Nephron progenitor cell (in vitro differentiated cells): ENCODE measurements at regions not wholly inside any gene's neighbourhood (a gene's known extent, or its start where the extent isn't known, plus 50 kb on each side); places are given as distances from the start of the nearest gene placed in this dataset.

Source experiments
- DNase-seq: peaks from one replicate; pipeline ENCODE4 v3.0.0; 2021
- H3K27ac Mint-ChIP-seq: 2 replicates; pipeline ENCODE4 v1.8.0; 2021; ENCODE audit warnings: mild to moderate bottlenecking, moderate library complexity, mixed read lengths
- H3K27me3 Mint-ChIP-seq: 2 replicates; pipeline ENCODE4 v1.8.0; 2021; ENCODE audit warnings: mild to moderate bottlenecking, low read depth, mixed read lengths; ENCODE audit not compliant: poor library complexity
- H3K36me3 Mint-ChIP-seq: 2 replicates; pipeline ENCODE4 v1.8.0; 2021; ENCODE audit warnings: low read depth, mixed read lengths
- H3K4me1 Mint-ChIP-seq: 2 replicates; pipeline ENCODE4 v1.8.0; 2021; ENCODE audit warnings: mixed read lengths
- H3K4me3 Mint-ChIP-seq: 2 replicates; pipeline ENCODE4 v1.8.0; 2021; ENCODE audit warnings: mild to moderate bottlenecking, moderate library complexity, mixed read lengths
- H3K9me3 Mint-ChIP-seq: 2 replicates; pipeline ENCODE4 v1.8.0; 2021; ENCODE audit warnings: mild to moderate bottlenecking, moderate library complexity, mixed read lengths
- TF ChIP-seq, protein P1 (sequence below): fragments of 200-600 bp; sonication (generic); IDR thresholded peaks from 2 replicates; pipeline ENCODE4 v1.5.0; 2021; ENCODE audit warnings: antibody characterized with exemption

DNA sequence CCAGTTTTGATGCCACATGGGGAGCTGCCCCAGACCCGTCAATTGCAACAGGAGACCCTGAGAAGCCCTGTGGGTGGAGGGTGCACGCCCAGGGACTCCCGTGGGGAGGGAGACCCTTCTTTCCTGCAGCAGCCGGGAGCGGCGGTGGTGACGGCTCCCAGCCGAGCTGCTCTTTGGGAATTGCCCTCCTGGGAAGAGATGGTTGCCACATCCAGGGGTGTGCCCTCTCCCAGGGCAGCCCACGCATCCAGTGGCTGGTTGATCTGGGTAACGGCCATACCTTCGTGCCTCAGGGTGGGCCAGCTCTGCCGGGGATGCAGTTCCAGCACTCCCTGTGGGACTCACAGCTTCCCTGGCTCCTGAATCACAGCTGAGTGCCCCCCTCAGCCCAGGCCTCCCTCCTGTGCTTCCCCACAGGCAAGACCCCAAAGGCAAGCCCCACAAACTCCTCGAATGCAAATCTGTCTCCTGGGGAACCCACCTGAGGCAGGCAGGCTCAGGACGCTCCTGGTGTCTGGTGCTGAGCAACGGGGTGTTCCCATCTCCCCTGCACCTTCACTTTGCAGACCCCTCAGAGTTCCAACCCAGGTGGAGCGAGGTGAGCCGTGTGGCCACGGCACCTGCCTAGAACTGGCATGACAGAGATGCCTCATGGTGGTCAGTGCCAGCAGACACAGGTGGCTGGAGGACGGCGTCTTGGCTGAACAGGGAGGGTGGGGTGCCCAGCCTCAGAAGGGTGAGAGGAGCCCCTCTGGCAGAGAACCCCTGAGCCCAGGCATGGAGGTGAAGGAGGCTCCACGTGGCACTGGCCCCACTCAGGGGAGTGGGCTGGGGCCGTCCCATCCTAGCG lies 1027.4 kb downstream of the BRD1 start:
- no peaks in the 10 kb centered on the region for H3K36me3 Mint-ChIP-seq
- H3K4me1 Mint-ChIP-seq: peaks cover 50% of the 10 kb centered on the region
- no peak overlapping the region for H3K27ac Mint-ChIP-seq
- no peak for DNase-seq
- H3K4me3 Mint-ChIP-seq: no peak overlapping the region
- no peaks in the 10 kb centered on the region for H3K9me3 Mint-ChIP-seq
- peaks cover 8% of the 10 kb centered on the region for H3K27me3 Mint-ChIP-seq
- TF ChIP-seq, protein P1, sequence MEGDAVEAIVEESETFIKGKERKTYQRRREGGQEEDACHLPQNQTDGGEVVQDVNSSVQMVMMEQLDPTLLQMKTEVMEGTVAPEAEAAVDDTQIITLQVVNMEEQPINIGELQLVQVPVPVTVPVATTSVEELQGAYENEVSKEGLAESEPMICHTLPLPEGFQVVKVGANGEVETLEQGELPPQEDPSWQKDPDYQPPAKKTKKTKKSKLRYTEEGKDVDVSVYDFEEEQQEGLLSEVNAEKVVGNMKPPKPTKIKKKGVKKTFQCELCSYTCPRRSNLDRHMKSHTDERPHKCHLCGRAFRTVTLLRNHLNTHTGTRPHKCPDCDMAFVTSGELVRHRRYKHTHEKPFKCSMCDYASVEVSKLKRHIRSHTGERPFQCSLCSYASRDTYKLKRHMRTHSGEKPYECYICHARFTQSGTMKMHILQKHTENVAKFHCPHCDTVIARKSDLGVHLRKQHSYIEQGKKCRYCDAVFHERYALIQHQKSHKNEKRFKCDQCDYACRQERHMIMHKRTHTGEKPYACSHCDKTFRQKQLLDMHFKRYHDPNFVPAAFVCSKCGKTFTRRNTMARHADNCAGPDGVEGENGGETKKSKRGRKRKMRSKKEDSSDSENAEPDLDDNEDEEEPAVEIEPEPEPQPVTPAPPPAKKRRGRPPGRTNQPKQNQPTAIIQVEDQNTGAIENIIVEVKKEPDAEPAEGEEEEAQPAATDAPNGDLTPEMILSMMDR: no peak

DNA sequence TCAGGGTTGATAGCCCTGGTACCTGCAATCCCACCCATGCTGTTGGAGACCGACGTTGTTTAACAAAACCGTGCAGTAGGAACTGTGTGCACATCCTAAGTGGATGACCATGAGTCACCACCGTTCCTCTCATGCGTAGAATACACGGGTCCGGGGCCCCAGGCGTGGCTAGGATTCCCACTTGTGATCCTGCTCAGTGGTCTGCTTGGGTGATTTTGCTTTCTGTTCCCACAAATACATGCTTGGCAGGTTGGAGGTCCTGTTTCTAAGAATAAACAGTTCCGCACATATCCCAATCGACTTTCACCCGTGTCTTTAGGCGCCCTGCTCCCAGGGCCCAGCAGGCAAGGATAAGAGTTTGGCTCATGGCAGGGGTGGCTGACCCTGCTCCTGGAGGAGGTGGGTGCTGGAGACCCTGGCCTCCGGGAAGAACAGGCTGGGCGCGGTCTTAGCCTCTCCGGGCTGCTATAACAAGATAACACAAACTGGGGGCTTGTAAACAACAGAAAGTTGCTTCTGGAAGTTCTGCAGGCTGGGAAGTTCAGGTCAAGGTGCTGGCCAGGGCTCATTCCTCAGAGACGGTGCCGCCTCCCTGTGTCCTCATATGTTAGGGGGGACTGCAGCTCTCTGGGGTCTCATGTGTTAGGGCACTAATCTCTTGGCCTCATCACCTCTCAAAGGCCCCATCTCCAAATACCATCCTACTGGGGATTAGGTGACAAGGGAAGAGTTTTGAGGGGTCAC lies 1028.3 kb downstream of the BRD1 start:
- TF ChIP-seq, protein P1: no peak
- peaks cover 8% of the 10 kb centered on the region for H3K9me3 Mint-ChIP-seq
- no peak for DNase-seq
- peak overlapping the region; percentile 72 for H3K27ac Mint-ChIP-seq
- peaks cover 42% of the 10 kb centered on the region for H3K4me1 Mint-ChIP-seq
- no peak overlapping the region for H3K4me3 Mint-ChIP-seq
- H3K36me3 Mint-ChIP-seq: no peaks in the 10 kb centered on the region
- H3K27me3 Mint-ChIP-seq: peaks cover 8% of the 10 kb centered on the region

DNA sequence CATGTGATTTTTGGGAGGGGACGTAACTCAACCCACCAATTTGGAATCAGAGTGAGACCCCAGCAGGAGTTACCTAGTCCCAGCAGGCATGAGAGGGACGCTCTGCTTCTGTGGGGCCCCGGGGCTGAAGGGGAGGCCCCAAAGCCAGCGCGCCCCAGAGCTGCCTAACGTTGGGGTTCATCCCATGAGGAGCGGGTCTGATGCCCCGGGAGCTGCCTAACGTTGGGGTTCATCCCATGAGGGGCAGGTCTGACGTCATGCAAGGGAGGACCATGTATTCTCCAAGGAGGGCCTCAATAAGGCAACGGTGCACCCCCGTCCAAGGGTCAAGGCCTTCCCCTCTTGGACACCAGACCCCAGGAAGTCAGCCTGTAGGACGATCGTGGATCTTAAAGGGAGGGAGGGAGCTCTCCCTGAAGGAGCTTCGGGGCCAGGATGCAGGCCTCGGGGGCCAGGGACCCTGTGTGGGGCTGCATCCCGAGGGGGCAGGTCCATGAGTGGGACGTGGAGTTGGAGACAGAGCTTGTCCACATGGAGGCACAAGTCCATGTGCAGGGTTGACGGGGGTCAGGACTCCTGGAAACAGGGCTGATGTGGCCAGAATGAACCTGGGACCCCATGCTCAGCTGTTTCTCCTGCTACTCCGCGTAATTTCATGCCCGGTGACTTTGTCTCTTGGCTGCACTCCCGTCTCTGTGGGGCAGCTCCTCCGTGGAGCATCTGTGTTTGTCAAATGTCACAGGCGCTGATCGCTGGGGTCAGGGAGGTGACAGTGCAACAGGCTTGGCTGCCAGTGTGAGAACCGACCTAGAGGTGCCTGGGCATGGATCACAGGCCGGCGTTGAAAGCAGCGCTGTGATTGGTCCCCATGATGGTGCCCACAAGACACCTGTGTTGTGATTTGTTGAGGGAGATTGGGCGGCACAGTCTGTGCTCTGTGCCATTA lies 1029.1 kb downstream of the BRD1 start:
- peaks cover 8% of the 10 kb centered on the region for H3K27me3 Mint-ChIP-seq
- H3K36me3 Mint-ChIP-seq: peaks cover under 1% of the 10 kb centered on the region
- H3K27ac Mint-ChIP-seq: no peak overlapping the region
- peak; percentile 41 for DNase-seq
- TF ChIP-seq, protein P1: no peak
- H3K4me3 Mint-ChIP-seq: no peak overlapping the region
- peaks cover 38% of the 10 kb centered on the region for H3K4me1 Mint-ChIP-seq
- H3K9me3 Mint-ChIP-seq: peaks cover 16% of the 10 kb centered on the region

DNA sequence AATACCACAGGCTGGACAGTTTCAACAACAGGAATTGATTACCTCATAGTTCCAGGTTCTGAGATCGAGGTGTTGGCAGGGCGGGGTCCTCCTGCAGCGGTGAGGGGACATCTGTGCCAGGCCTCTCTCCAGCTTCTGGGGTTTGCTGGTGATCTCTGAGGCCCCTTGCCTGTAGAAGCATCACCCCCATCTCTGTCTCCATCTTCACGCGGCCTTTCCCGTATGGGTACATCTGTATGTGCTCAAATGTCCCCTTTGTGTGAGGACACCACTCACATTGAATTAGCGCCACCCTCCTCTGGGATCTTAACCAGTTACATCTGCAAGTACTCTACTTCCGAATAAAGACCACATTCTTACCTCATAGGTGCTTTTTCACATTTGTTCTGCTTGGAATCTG lies 1029.9 kb downstream of the BRD1 start:
- Mint-ChIP-seq H3K4me1 (peaks cover 30% of the 10 kb centered on the region), H3K27ac (no peak overlapping the region), H3K27me3 (peaks cover 8% of the 10 kb centered on the region), H3K9me3 (peaks cover 23% of the 10 kb centered on the region), H3K36me3 (peaks cover 4% of the 10 kb centered on the region), H3K4me3 (no peak overlapping the region)
- TF ChIP-seq, protein P1: no peak
- no peak for DNase-seq

DNA sequence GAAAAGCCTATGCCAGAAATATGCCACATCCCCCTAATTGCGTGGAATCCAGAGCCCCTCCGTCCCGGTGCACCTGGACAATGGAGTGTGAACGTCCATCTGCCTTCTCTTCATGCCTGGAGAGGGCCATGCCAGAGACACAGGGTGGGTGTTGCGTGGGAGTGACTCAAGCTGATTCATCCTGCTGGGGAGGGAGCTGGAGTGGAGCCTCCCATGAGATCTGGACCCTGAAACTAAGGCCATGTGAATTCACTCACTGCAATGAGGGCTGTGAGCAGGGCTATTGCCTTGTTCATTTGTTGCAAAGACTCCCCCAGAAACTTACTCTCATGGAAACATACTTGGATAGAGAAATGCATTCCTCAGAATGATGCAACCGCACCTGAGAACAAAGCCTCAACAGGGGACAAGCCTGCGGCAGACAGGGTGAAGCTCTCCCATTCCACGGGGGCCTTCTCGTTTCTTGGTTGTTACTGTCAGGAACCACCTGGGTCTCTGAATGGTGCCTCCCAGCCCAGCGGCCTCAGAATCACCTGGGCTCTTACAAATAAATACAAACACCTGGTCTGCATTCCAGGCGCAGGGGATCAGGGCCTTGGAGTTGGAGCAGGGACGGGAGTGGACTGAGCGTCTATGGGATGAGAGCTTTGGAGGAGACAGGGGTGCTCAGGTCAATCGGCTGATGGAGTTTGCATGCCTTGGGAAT lies 1031.2 kb downstream of the BRD1 start:
- H3K27me3 Mint-ChIP-seq: peaks cover 15% of the 10 kb centered on the region
- H3K4me3 Mint-ChIP-seq: no peak overlapping the region
- H3K27ac Mint-ChIP-seq: no peak overlapping the region
- peaks cover 28% of the 10 kb centered on the region for H3K4me1 Mint-ChIP-seq
- peaks cover 27% of the 10 kb centered on the region for H3K9me3 Mint-ChIP-seq
- TF ChIP-seq, protein P1: no peak
- no peak for DNase-seq
- H3K36me3 Mint-ChIP-seq: peaks cover 4% of the 10 kb centered on the region
